Activated naive CD4-positive, alpha-beta T cell treated with anti-CD3 and anti-CD28 coated beads, Interleukin-2, amount 50 U/mL, for 24 hours (primary cell): ENCODE measurements at regions not wholly inside any gene's neighbourhood (a gene's known extent, or its start where the extent isn't known, plus 50 kb on each side); places are given as distances from the start of the nearest gene placed in this dataset.
"Not testable (repeated sequence)": the region's sequence is repeated elsewhere in the genome, so short reads cannot be mapped to it uniquely, and the experiment has no call there.

Experiments used
- H3K27ac Mint-ChIP-seq: one replicate; pipeline ENCODE4 v1.8.0; 2021; ENCODE audit warnings: mild to moderate bottlenecking, mixed read lengths
- H3K27me3 Mint-ChIP-seq: one replicate; pipeline ENCODE4 v1.8.0; 2021; ENCODE audit warnings: mixed read lengths
- H3K36me3 Mint-ChIP-seq: one replicate; pipeline ENCODE4 v1.8.0; 2021; ENCODE audit warnings: mixed read lengths
- H3K4me1 Mint-ChIP-seq: one replicate; pipeline ENCODE4 v1.8.0; 2021; ENCODE audit warnings: mixed read lengths
- H3K4me3 Mint-ChIP-seq: one replicate; pipeline ENCODE4 v1.8.0; 2021; ENCODE audit warnings: mild to moderate bottlenecking, mixed read lengths
- H3K9me3 Mint-ChIP-seq: one replicate; pipeline ENCODE4 v1.8.0; 2021; ENCODE audit warnings: mixed read lengths

GRCh38 chr14:34147461-34147860 is 196.6 kb upstream of the EGLN3 start:
- no peak overlapping the region for H3K27ac Mint-ChIP-seq
- H3K4me1 Mint-ChIP-seq: no peaks in the 10 kb centered on the region
- peaks cover 6% of the 10 kb centered on the region for H3K9me3 Mint-ChIP-seq
- no peak overlapping the region for H3K4me3 Mint-ChIP-seq
- H3K36me3 Mint-ChIP-seq: no peaks in the 10 kb centered on the region
- H3K27me3 Mint-ChIP-seq: no peaks in the 10 kb centered on the region

DNA sequence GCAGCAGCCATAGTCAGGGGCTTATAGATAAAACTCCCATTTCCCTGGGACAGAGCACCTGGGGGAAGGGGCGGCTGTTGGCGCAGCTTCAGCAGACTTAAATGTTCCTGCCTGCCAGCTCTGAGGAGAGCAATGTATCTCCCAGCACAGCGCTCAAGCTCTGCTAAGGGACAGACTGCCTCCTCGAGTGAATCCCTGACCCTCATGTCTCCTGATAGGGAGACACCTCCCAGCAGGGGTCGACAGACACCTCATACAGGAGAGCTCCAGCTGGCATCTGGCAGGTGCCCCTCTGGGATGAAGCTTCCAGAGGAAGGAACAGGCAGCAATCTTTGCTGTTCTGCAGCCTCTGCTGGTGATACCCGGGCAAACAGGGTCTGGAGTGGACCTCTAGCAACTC is 189.3 kb upstream of the EGLN3 start:
- H3K4me1 Mint-ChIP-seq, H3K27ac Mint-ChIP-seq, H3K27me3 Mint-ChIP-seq, H3K4me3 Mint-ChIP-seq, H3K36me3 Mint-ChIP-seq: not testable (repeated sequence)
- peaks cover 10% of the 10 kb centered on the region for H3K9me3 Mint-ChIP-seq

GRCh38 chr14:34139160-34140121 is 188.6 kb upstream of the EGLN3 start:
- not testable (repeated sequence) for H3K27ac Mint-ChIP-seq, H3K4me1 Mint-ChIP-seq, H3K36me3 Mint-ChIP-seq, H3K27me3 Mint-ChIP-seq, H3K4me3 Mint-ChIP-seq
- H3K9me3 Mint-ChIP-seq: peaks cover 10% of the 10 kb centered on the region

DNA sequence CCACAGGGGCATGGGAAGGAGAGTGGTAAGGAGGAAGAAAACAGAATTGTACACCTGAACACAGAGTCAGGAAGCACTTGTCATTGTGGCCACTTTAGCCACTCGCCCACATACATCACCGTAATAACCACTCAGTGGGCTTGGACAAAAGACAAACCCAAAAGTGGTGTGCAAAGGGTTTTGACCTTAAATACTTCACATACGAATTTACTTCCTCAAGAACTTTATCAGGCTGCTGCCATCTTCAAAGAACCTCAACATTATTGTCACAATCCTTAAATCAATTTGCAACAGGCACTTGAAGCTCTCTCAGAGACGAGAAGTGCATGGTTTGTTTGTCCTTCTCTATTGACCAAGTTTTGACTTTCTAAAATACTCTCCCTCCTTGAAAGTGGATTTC is 187.3 kb upstream of the EGLN3 start:
- no peaks in the 10 kb centered on the region for H3K4me1 Mint-ChIP-seq
- peaks cover 3% of the 10 kb centered on the region for H3K36me3 Mint-ChIP-seq
- peaks cover 4% of the 10 kb centered on the region for H3K9me3 Mint-ChIP-seq
- peaks cover 1% of the 10 kb centered on the region for H3K27me3 Mint-ChIP-seq
- H3K27ac Mint-ChIP-seq: no peak overlapping the region
- H3K4me3 Mint-ChIP-seq: no peak overlapping the region

DNA sequence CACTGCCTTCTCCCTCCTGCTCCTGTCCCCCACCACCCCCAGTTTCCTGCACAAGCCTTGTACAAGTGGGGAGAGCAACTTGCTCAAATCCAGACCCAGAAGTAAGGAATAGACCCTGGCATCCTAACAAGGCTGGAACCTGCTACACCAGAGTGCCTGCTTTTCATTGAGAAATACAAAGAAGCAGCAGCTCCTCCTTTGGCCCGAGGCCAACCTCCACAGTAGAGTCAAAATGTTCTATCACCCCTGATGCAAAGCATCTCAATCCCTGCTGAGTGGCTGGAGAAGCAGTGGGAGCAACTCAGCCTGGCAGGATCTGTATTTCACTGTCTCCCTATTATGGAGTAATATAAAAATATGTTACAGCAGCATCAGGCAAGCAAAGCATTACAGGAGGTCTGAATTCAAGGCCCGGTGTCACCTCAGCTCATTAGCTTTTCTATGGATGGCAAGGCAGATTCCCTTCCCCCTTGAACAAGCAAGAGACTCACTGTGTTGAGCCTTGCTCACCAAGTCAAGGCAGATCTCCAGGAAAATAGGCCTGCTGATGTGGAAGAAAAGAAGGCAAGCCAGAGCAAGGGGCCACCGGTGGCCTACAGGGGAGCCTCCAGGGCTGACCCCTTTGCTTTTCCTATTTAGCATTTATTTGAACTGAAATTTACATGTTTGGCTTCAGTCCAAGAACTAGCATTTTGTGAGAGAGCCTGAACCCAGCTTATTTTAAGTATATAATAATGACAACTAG is 186.3 kb upstream of the EGLN3 start:
- Mint-ChIP-seq H3K9me3 (peaks cover 4% of the 10 kb centered on the region), H3K27me3 (peaks cover 5% of the 10 kb centered on the region), H3K4me3 (no peak overlapping the region), H3K4me1 (no peaks in the 10 kb centered on the region), H3K27ac (no peak overlapping the region), H3K36me3 (peaks cover 3% of the 10 kb centered on the region)

DNA sequence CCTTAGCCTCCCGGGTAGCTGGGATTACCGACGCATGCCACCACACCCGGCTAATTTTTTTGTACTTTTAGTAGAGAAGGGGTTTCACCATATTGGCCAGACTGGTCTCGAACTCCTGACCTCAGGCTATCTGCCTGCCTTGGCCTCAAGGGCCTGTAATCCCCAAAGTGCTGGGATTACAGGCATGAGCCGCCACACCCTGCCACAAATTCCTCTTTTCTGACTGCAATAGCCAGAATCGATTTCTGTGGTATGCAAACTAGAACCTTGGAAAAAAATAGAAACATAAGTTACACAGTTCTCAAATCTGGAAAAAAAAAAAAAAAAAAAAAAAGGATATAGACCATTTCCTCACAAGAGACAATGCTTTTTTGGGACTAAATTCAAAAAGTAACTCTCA is 184.6 kb upstream of the EGLN3 start:
- H3K36me3 Mint-ChIP-seq: no peaks in the 10 kb centered on the region
- no peak overlapping the region for H3K27ac Mint-ChIP-seq
- peaks cover 5% of the 10 kb centered on the region for H3K27me3 Mint-ChIP-seq
- no peaks in the 10 kb centered on the region for H3K4me1 Mint-ChIP-seq
- no peak overlapping the region for H3K4me3 Mint-ChIP-seq
- no peaks in the 10 kb centered on the region for H3K9me3 Mint-ChIP-seq

GRCh38 chr14:34134484-34134883 is 183.6 kb upstream of the EGLN3 start:
- Mint-ChIP-seq H3K27ac (no peak overlapping the region), H3K4me3 (no peak overlapping the region), H3K36me3 (no peaks in the 10 kb centered on the region), H3K9me3 (no peaks in the 10 kb centered on the region), H3K27me3 (peaks cover 5% of the 10 kb centered on the region), H3K4me1 (no peaks in the 10 kb centered on the region)

DNA sequence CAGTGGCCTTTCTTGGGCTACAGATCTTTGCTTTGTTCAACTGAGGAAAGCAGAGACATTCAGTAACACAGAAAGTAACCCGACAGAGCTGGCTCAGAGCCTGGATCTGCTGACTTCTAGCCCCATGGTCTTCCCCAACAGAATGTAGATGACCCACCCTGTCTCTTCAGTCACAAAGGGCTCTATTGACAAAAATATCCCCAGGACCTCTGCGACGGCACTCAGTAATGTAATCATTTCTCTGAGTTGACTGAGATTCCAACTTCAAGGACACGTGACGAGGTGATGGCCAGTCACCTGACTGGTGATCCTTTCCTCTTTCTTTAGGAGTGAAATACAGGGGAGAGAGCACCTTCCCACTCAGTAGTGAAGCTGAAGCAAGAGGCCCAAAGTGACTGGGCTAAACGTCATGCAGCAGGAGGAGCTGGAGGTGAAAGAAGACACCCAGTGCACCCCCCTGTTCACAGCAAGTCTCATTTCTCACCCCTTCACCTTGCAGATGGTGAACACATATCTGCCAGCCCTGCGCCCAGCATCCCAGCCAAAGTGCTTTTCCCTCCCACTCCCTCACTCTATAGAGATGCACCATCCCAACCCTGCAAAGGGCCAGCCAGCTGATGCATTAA is 179.2 kb upstream of the EGLN3 start:
- Mint-ChIP-seq H3K9me3 (no peaks in the 10 kb centered on the region), H3K36me3 (no peaks in the 10 kb centered on the region), H3K27ac (no peak overlapping the region), H3K4me1 (no peaks in the 10 kb centered on the region), H3K4me3 (no peak overlapping the region), H3K27me3 (peaks cover 3% of the 10 kb centered on the region)

DNA sequence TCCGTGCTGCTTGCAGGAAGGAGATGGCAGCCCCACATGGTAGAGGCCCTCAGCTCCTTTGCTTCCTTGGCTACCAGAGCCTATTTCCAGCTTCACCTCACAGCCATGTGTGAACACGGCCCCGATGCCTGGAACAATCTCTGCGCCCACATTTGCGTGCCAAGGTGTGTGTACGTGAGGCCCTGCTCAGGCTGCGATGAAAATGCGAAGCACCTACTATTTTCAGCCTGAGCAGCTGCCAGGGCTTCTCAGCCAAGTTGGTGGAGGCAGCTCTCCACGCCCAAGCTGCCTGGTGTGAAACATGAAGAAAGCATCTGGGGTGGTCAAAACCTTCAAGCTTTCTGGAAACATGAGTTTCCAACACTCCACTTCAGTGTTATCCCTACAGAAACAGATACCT is 177.8 kb upstream of the EGLN3 start:
- Mint-ChIP-seq H3K4me3 (no peak overlapping the region), H3K27ac (no peak overlapping the region), H3K36me3 (no peaks in the 10 kb centered on the region)

DNA sequence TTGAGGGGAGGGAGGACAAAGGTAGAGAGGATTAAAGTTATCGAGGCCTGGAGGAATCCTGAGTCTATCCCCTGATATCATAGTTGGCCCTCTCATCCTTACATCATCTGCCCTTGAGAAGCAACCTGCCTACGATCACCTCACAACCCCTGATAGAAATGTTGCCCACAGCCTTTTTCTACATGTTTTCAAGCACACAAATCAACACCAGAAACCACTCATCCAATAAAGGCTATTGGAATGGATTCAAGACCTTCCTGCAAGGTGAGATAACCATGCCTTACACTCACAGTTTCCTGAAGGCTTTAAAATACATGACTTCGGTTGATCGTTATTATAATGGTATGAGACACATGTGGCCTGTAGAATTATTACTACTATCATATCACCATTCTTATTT is 175.7 kb upstream of the EGLN3 start:
- H3K4me3 Mint-ChIP-seq: no peak overlapping the region
- H3K4me1 Mint-ChIP-seq: no peaks in the 10 kb centered on the region
- H3K9me3 Mint-ChIP-seq: no peaks in the 10 kb centered on the region
- H3K27me3 Mint-ChIP-seq: peaks cover 2% of the 10 kb centered on the region
- H3K27ac Mint-ChIP-seq: no peak overlapping the region
- H3K36me3 Mint-ChIP-seq: no peaks in the 10 kb centered on the region

More for the DNA sequence above, 177.8 kb upstream of the EGLN3 start:
- Mint-ChIP-seq H3K9me3 (no peaks in the 10 kb centered on the region), H3K4me1 (no peaks in the 10 kb centered on the region), H3K27me3 (peaks cover 3% of the 10 kb centered on the region)

DNA sequence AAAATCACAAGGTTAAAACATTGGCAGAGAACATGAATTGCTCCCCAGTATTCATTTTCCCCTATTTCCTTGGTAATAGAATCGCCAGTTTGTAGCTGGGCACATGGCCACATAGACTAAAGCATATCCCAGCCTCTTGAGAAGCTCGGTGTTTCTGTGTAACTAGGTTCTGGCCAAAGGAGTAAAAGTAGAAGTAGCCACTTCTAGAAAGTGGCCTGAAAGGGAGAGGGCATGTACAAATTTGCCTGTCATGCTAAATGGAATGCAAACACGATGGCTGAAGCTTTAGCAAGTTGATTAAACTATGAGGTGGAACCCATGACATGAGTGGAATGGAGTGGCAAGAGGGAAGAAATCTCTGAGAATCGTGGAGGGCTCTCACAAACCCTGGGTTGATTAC is 173.7 kb upstream of the EGLN3 start:
- Mint-ChIP-seq H3K4me3 (no peak overlapping the region), H3K27me3 (peaks cover 2% of the 10 kb centered on the region), H3K36me3 (no peaks in the 10 kb centered on the region), H3K4me1 (peaks cover 10% of the 10 kb centered on the region), H3K27ac (no peak overlapping the region), H3K9me3 (no peaks in the 10 kb centered on the region)

- Mint-ChIP-seq H3K36me3 (no peaks in the 10 kb centered on the region), H3K4me3 (no peak overlapping the region), H3K4me1 (peaks cover 16% of the 10 kb centered on the region), H3K27ac (no peak overlapping the region), H3K9me3 (no peaks in the 10 kb centered on the region), H3K27me3 (peaks cover 2% of the 10 kb centered on the region)
Observed at GRCh38 chr14:34122650-34123049, 171.8 kb upstream of the EGLN3 start.

DNA sequence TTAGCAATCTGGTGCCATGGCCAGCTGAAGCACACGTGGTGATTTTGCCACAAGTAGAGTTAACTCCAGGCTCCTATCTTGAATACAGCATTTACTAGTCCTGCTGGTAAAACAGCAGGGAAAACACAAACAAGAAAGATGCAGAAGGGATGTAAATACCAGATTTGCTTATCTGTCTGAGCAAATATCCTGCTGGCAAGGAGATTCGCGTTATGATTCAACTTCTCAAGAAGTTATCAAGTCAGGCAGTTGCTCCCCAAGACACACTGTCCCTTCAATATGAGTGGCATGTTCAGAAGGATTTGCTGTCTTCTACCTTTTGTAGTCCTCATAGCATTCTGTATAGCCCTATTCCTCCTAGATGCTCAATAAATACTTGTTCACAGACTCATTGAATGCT is 171.2 kb upstream of the EGLN3 start:
- no peak overlapping the region for H3K4me3 Mint-ChIP-seq
- no peak overlapping the region for H3K27ac Mint-ChIP-seq
- no peaks in the 10 kb centered on the region for H3K36me3 Mint-ChIP-seq
- H3K27me3 Mint-ChIP-seq: peaks cover 2% of the 10 kb centered on the region
- peaks cover 16% of the 10 kb centered on the region for H3K4me1 Mint-ChIP-seq
- H3K9me3 Mint-ChIP-seq: no peaks in the 10 kb centered on the region

- H3K9me3 Mint-ChIP-seq: no peaks in the 10 kb centered on the region
- no peak overlapping the region for H3K4me3 Mint-ChIP-seq
- H3K27me3 Mint-ChIP-seq: peaks cover 2% of the 10 kb centered on the region
- H3K4me1 Mint-ChIP-seq: peaks cover 16% of the 10 kb centered on the region
- H3K36me3 Mint-ChIP-seq: no peaks in the 10 kb centered on the region
- H3K27ac Mint-ChIP-seq: no peak overlapping the region
Observed at GRCh38 chr14:34120185-34120977, 169.5 kb upstream of the EGLN3 start.

DNA sequence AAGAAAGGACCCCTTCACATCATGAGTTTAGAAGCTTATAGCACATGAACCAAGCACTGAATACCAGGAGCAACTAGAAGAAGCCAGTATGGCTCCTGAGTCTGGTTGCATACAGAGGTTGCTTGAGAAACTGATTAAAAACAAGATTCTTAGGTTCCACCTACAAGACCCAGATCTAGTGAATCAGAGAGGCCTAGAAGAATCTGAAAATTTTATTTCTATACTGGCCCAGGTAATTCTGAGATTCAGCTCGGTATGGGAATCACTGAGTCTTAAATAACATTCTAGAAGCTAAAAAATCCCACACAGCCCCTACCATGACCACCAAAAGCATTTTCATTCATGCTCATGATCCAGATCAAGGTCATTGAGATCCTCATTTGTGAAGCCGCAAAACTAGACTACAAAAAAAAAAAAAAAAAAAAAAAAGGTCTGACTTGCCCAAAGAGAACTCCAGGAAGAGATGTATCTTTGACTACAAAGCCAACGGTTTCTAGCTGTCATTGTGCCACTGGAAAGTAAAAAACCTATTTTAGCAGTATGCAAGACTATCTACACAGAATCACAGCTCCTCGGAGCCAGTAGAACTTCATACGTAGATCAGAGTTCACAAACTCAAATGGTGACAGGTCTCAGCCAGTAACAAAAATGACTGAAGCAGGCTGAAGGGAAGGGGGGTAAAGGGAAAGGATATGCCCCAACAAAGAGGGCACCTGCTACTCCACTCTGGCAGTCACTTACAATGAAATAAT is 168.4 kb upstream of the EGLN3 start:
- Mint-ChIP-seq H3K27me3 (peaks cover 2% of the 10 kb centered on the region), H3K36me3 (no peaks in the 10 kb centered on the region), H3K4me3 (no peak overlapping the region), H3K27ac (no peak overlapping the region), H3K9me3 (no peaks in the 10 kb centered on the region), H3K4me1 (peaks cover 16% of the 10 kb centered on the region)
